WTC11 (cell line): ENCODE measurements at regions not wholly inside any gene's neighbourhood (a gene's known extent, or its start where the extent isn't known, plus 50 kb on each side); places are given as distances from the start of the nearest gene placed in this dataset.

Source experiments
- ATAC-seq: fragments of 200-7000 bp; cut with Tn5 transposase; 2 replicates; pipeline ENCODE4 v1.10.0; 2021; ENCODE audit warnings: mild to moderate bottlenecking, moderate library complexity
- CTCF ChIA-PET: fragments of 300-600 bp; sonication (Branson Sonifier 250); formaldehyde crosslinking; loops from one replicate; lab custom pipeline; 2021; ENCODE audit warnings: antibody characterized with exemption; lab: Charles Lee
- POLR2A ChIA-PET: fragments of 350-600 bp; sonication (Branson Sonifier 250); formaldehyde crosslinking; loops from one replicate; lab custom pipeline; 2021; ENCODE audit warnings: antibody characterized with exemption; lab: Charles Lee
- DNase-seq: peaks from one replicate; pipeline ENCODE4 v3.0.0; 2021; ENCODE audit warnings: low spot score
- H3K27ac Mint-ChIP-seq: 2 replicates; pipeline ENCODE4 v1.8.0; 2021; ENCODE audit warnings: mixed read lengths
- H3K27me3 Mint-ChIP-seq: 2 replicates; pipeline ENCODE4 v1.8.0; 2021; ENCODE audit warnings: low read depth, mild to moderate bottlenecking, moderate library complexity, mixed read lengths
- H3K36me3 Mint-ChIP-seq: 2 replicates; pipeline ENCODE4 v1.8.0; 2021; ENCODE audit warnings: mixed read lengths
- H3K4me1 Mint-ChIP-seq: 2 replicates; pipeline ENCODE4 v1.8.0; 2022; ENCODE audit warnings: mixed read lengths
- H3K4me3 Mint-ChIP-seq: 2 replicates; pipeline ENCODE4 v1.8.0; 2021; ENCODE audit warnings: mild to moderate bottlenecking, moderate library complexity, mixed read lengths
- H3K9me3 Mint-ChIP-seq: 2 replicates; pipeline ENCODE4 v1.8.0; 2021; ENCODE audit warnings: mixed read lengths
- CREB1 ChIP-seq: sonication (generic); formaldehyde crosslinking; IDR thresholded peaks from 2 replicates; pipeline ENCODE4 v1.8.0; 2023; ENCODE audit warnings: mild to moderate bottlenecking, missing genetic modification reagents
- CTCF ChIP-seq: fragments of 200-600 bp; IDR thresholded peaks from 2 replicates; pipeline ENCODE4 v1.8.0; 2022; ENCODE audit warnings: antibody characterized with exemption
- GABPB1 ChIP-seq: sonication (generic); formaldehyde crosslinking; IDR thresholded peaks from 2 replicates; pipeline ENCODE4 v1.8.1; 2023; ENCODE audit warnings: mild to moderate bottlenecking, missing genetic modification reagents
- HMGXB4 ChIP-seq: sonication (generic); formaldehyde crosslinking; IDR thresholded peaks from 2 replicates; pipeline ENCODE4 v1.8.1; 2023; ENCODE audit warnings: mild to moderate bottlenecking, moderate library complexity, missing genetic modification reagents
- MYBL2 ChIP-seq: sonication (generic); formaldehyde crosslinking; IDR thresholded peaks from 2 replicates; pipeline ENCODE4 v1.8.1; 2023; ENCODE audit warnings: mild to moderate bottlenecking, moderate library complexity, missing genetic modification reagents
- OVOL2 ChIP-seq: fragments of 250-450 bp; sonication (Bioruptor Pico); IDR thresholded peaks from 2 replicates; pipeline ENCODE4 v1.9.0; 2021; ENCODE audit warnings: mild to moderate bottlenecking, borderline replicate concordance
- PRDM15 ChIP-seq: sonication (generic); formaldehyde crosslinking; IDR thresholded peaks from 2 replicates; pipeline ENCODE4 v1.8.0; 2022; ENCODE audit warnings: missing genetic modification reagents
- SOX15 ChIP-seq: fragments of 250-450 bp; sonication (Bioruptor Pico); IDR thresholded peaks from 2 replicates; pipeline ENCODE4 v1.9.0; 2021; ENCODE audit warnings: mild to moderate bottlenecking
- ZNF532 ChIP-seq: fragments of 250-450 bp; sonication (Bioruptor Pico); IDR thresholded peaks from 2 replicates; pipeline ENCODE4 v1.9.0; 2021; ENCODE audit warnings: mild to moderate bottlenecking, borderline replicate concordance
- ZNF671 ChIP-seq: fragments of 250-450 bp; sonication (Bioruptor Pico); IDR thresholded peaks from 2 replicates; pipeline ENCODE4 v1.8.0; 2021; ENCODE audit warnings: mild to moderate bottlenecking
- TF ChIP-seq, protein P1 (sequence below): sonication (generic); formaldehyde crosslinking; IDR thresholded peaks from 2 replicates; pipeline ENCODE4 v1.8.0; 2022; ENCODE audit warnings: mild to moderate bottlenecking, missing genetic modification reagents

GRCh38 chr2:41954304-41955291, 93.2 kb upstream of the PKDCC start:
- peaks cover 25% of the 10 kb centered on the region for H3K4me1 Mint-ChIP-seq
- no peaks in the 10 kb centered on the region for H3K36me3 Mint-ChIP-seq
- ChIA-PET POLR2A (interaction anchor here (0.5 kb wide), 1 partner anchor 160 kb away, joined by 3 read pairs; no protein-coding TSS in a partner anchor), CTCF (interaction anchor here (0.6 to 1.8 kb wide), 7 partner anchors 13 to 1505 kb away, joined by 3 to 7 read pairs (median 3); no protein-coding TSS in a partner anchor)
- no peak for TF ChIP-seq GABPB1 (CRISPR knock-in tag)
- no peak for TF ChIP-seq CTCF
- no peak for TF ChIP-seq ZNF532 (CRISPR knock-in tag)
- TF ChIP-seq CREB1 (CRISPR knock-in tag): no peak
- no peak for TF ChIP-seq OVOL2
- no peak for TF ChIP-seq HMGXB4 (CRISPR knock-in tag)
- no peak for TF ChIP-seq ZNF671
- TF ChIP-seq PRDM15 (CRISPR knock-in tag): no peak
- TF ChIP-seq SOX15: no peak
- no peak for TF ChIP-seq MYBL2
- TF ChIP-seq, protein P1, sequence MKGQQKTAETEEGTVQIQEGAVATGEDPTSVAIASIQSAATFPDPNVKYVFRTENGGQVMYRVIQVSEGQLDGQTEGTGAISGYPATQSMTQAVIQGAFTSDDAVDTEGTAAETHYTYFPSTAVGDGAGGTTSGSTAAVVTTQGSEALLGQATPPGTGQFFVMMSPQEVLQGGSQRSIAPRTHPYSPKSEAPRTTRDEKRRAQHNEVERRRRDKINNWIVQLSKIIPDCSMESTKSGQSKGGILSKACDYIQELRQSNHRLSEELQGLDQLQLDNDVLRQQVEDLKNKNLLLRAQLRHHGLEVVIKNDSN: no peak
- no peaks in the 10 kb centered on the region for H3K9me3 Mint-ChIP-seq
- no peaks in the 10 kb centered on the region; the same call in 1 of the 2 replicates for H3K27me3 Mint-ChIP-seq
- DNase-seq: no peak
- ATAC-seq: no peak
- H3K4me3 Mint-ChIP-seq: no peak overlapping the region
- H3K27ac Mint-ChIP-seq: no peak overlapping the region
